ENCODE measurements at regions not wholly inside any gene's neighbourhood (a gene's known extent, or its start where the extent isn't known, plus 50 kb on each side); places are given as distances from the start of the nearest gene placed in this dataset.

DNA sequence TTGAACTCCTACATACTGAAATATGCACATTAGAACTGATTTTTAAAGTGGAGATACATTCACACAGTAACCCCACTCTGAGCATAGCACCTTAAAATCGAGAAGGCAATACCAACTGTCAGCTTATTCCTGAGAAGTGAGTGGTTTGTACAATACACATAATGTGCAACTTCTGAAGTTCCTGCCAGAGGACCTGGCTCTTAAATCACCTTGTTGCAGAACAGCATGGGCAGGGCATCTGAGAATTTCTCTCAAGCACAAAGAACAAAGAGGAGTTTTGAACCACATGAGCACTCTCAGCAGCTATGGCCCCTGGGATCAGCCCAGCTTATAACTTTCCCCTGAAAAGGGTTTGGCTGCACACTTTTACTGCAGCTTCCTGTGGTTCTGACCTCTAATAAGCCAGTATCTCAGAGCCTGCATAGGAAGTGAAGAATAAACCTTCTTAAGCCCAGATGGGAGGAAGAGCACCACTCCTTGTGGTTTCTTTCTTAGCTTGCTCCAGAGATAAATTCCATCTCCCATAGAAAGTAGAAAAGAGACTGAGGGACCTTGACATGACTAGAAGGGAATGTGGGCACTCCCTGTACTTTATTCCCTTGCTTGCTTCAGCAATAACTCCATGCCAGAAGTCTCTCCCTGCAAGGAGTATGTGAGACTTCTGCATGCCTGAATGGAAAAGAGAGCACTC, 862.3 kb downstream of the SUCLG1 start:
- no peak for ATAC-seq

DNA sequence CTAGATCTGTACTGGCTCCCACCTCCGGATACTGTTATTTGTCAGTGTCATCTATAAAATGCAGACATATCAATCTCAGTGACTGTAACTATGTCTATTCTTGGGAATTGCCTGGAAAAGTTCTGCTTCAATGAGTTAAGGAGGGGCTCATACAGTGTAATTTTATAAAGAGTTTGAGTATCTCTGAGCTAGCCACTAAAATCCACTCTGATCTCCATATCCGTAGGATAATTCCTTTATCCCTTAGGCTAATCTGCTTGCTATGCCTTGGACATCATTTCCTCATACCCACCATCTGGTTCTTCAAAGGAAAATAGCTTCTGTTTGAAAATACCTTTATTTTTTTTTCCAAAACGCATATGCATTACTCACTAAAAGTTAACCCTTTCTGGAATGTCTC, 863.2 kb downstream of the SUCLG1 start:
- ATAC-seq = no peak

DNA sequence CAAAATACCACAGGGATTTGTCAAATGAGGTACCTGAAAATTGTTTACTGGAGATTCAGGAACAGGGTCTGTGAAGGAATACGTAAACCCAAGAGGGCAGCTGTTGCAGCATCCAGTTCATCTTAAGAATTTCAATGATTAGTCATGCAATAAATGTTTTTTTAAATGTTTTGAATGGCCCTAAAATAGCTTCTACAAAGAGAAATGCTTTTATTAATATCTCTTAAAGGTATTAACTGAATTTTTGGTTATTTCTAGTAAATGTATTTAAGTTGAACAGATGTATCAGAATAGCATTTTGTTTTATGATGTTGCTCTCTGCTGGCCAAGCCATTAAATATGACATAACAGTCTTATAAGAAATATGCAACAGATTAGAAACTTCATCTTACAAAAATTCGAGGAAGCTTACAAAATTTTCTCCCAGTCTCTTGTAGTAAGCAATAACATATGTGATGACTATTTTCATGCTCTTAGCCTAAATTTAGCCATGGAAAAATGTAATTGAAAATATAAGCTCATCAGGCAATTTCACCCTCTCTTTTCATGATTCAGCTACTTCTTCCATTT, 863.9 kb downstream of the SUCLG1 start:
- ATAC-seq = no peak

GRCh38 chr2:83594241-83595120, 864.6 kb downstream of the SUCLG1 start:
- ATAC-seq = no peak

DNA sequence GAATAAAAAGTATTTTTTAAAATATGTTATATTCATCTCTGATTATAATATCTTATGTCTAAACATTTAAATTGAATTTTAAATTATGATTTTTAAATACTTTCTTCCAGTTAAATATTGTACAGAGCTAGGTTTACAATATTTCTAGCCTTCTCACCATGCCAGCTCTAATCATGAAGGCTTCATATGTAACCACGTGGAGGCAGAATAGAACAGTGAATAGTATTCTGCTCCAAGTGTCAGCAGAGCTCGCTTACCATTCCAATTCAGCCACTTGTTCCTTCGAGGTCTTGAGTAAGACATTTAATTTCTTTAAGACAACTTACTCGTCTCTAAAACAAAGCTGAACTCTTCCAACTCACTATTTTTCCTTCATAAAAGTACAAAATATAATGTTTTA, 871.8 kb downstream of the SUCLG1 start:
- no peak for ATAC-seq

GRCh38 chr2:83585250-83585649, 873.8 kb downstream of the SUCLG1 start:
- ATAC-seq = no peak

DNA sequence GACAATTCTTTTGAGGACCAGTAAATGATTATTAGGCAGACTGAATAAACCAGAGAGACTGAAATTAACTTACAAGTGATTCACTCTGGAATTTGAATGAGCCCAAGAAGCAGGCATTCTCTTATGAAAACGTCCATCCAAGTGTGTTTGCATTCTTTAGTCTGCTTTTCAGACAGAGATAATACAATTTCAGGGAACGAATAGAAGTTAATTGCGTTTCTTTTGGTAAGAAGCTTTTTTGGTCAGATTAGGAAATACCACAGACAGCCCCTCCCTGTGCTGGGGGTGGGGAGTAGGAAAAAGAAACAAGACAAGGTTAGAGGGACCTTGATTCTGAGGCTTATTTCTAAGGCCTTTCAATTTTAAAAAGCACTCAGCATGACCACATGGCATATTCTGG, 874.4 kb downstream of the SUCLG1 start:
- ATAC-seq = no peak

DNA sequence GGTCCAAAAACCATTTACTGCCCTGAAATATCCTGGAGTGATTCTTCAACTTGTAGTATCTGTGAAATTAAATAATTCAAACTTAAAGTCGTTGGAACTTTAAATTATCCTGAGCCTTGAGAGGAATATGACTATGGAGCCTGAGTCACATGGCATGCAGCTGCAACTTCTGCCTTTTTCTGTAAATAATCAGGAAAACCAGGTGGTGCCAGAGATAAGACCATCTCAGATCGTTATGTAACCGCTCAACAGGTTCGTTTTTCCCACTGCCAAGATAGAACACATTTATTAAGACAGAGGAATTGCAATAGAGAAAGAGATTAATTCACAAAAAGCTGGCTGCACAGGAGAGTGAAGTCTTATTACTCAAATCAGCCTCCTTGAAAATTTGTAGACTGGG, 876.5 kb downstream of the SUCLG1 start:
- ATAC-seq = no peak

DNA sequence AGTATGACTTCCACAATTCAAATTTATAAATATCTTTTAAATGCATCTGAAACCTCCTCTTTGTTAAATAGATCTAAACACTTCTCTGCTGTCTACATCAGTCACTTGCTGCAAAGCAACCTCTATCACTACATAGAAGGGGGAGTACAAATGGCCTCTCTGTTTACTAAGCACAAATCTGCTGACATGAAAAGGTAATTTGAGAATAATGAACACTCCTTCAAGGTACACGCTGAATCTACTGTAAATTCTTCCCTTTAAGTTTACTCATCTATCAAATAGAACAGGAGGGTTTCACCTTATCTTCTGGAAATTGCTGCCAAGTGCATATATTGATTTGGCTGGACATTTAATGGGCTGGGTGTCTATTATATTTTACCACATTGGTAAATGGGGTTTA, 879.6 kb downstream of the SUCLG1 start:
- ATAC-seq = no peak

GRCh38 chr2:83578405-83578804, 880.7 kb downstream of the SUCLG1 start:
- no peak for ATAC-seq

DNA sequence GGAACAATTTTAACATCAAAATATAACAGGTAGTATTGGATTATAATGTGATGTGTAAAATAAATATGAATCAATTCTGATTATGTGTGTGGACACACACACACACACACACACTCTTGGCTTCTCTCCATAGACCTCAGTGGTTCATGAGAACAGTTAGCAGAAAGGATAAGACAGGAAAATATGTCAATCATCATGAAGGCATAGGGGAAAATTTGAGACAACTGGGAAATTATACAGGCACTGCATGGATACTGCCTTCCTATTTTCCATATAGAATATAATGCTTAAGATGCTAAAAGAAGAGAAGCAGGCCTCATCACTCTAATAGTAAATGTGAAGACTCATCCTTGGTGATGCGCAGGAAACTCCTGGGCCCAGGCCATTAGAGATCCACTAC, 884.5 kb downstream of the SUCLG1 start:
- no peak for ATAC-seq

- ATAC-seq = no peak
Measured at GRCh38 chr2:83573060-83573459, 886.0 kb downstream of the SUCLG1 start.

GRCh38 chr2:83572400-83572799, 886.7 kb downstream of the SUCLG1 start:
- no peak for ATAC-seq

- ATAC-seq = no peak
Measured at GRCh38 chr2:83567551-83567950, 891.5 kb downstream of the SUCLG1 start.

- no peak for ATAC-seq
Measured at GRCh38 chr2:83565626-83566025, 893.5 kb downstream of the SUCLG1 start.

DNA sequence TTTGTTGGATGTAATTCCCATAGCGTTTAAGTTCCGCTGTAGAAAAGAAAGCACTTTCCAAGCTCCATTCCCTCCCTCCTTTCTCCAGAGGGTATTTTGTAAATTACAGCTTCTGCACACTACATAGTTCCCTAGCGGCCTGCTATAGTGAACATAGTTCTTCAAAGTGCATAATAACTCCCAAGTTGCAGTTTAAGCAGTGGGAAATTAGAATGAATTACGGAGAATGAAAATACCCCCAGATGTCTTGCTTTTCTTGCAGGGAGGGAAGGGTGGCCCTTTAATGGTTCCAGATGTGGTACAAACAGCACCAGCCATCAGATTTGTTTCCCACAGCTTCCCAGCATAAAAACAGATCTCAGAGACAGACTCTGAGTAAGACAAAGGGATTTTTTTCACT, 893.9 kb downstream of the SUCLG1 start:
- no peak for ATAC-seq

GRCh38 chr2:83561592-83561991, 897.5 kb downstream of the SUCLG1 start:
- ATAC-seq = no peak

GRCh38 chr2:83536556-83536955, 922.5 kb downstream of the SUCLG1 start:
- no peak for ATAC-seq

DNA sequence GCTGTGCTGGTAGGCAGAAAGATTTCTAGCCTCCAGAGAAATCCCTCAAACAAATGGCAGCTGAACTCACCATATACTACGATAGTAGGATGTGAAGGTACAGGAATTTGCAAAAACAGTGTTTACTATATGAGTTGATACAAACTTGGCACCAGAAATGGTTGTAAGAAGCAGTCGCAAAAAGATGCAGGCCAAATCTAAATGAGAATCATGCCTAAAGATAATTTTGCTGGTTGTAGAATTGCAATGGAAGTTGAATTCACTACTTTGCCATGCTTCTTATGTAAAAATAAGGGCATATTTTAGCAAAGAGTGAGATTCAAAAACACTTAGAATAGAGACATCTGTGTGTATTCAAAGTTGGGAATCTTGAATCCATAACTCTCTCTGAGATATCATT, 924.7 kb downstream of the SUCLG1 start:
- no peak for ATAC-seq

- no peak for ATAC-seq
Measured at GRCh38 chr2:83531206-83531826, 927.8 kb downstream of the SUCLG1 start.

- no peak for ATAC-seq
Measured at GRCh38 chr2:83528767-83529166, 930.3 kb downstream of the SUCLG1 start.

DNA sequence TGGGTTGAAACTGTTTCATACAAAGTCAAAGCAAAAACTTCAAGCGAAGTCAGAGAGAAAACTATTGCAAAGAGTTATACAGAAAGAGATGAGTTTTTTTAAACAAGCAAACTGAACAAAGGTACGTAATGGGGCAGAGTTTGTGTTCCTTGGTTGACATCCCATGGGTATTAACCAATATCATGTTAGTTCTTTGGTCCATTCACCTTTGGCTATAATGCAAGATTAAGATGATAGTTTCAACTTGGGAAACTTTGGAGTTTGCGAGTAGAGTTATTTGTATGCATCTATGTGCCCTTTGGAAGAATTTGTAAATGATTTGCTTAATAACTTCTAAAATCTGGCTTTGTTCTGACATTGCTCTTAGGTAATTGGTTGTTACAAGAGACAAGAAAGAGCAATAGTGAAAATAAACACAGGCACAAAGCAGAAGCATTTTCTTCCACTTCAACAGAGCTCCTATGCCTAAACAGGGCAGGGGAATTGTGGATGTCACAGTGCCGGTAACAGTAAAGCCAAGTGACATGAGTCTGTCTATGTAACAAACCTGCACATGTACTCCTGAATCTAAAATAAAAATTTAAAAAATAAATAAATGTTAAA, 936.1 kb downstream of the SUCLG1 start:
- no peak for ATAC-seq

DNA sequence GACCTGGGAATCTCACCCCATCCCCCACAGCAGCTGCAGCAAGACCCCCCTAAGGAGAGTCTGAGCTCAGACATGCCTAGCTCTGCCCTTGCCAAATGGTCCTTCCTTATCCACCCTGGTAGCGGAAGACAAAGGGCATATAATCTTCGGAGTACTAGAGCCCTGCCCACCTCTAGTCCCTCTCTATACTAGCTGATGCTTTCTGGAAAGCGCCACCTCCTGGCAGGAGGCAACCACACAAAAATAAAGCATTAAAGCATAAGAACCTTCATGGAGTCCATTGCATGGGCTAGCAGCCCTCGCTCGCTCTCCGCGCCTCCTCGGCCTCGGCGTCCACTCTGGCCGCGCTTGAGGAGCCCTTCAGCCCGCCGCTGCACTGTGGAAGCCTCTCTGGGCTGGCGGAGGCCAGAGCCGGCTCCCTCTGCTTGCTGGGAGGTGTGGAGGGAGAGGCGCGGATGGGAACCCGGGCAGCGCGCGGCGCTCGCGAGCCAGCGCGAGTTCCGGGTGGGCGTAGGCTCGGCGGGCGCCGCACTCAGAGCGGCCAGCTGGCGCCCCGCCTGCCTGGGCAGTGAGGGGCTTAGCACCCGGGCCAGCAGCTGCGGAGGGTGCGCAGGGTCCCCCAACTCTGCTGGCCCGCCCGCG, 941.2 kb downstream of the SUCLG1 start:
- ATAC-seq = no peak

Data from activated CD4-positive, CD25-positive, alpha-beta regulatory T cell treated with anti-CD3 and anti-CD28 coated beads, Interleukin-2, amount 50 U/mL, for 24 hours (primary cell).